ENCODE measurements at regions not wholly inside any gene's neighbourhood (a gene's known extent, or its start where the extent isn't known, plus 50 kb on each side); places are given as distances from the start of the nearest gene placed in this dataset.

- TF ChIP-seq CTCF (IDR thresholded peaks at IDR 0.05; ENCODE audit: poor library complexity, severe bottlenecking) (no peak), EP300 (conservative IDR thresholded peaks at IDR 0.05; ENCODE audit: poor library complexity, severe bottlenecking) (no peak), EZH2 (IDR thresholded peaks at IDR 0.05; ENCODE audit: borderline replicate concordance, insufficient read depth, low read length, poor library complexity, severe bottlenecking) (no peak), POLR2AphosphoS5 (IDR thresholded peaks at IDR 0.05) (no peak), SMC3 (conservative IDR thresholded peaks at IDR 0.05; ENCODE audit: poor library complexity) (no peak), REST (IDR thresholded peaks at IDR 0.05; ENCODE audit: borderline replicate concordance) (no peak), RAD21 (conservative IDR thresholded peaks at IDR 0.05) (no peak), TAF1 (IDR thresholded peaks at IDR 0.05; ENCODE audit: low read depth) (no peak)
Observed at GRCh38 chr11:70853068-70853769, 399.2 kb downstream of the SHANK2 start.
